PC-9 (cell line): ENCODE measurements at regions not wholly inside any gene's neighbourhood (a gene's known extent, or its start where the extent isn't known, plus 50 kb on each side); places are given as distances from the start of the nearest gene placed in this dataset.

Experiments
- CTCF ChIP-seq: fragments of 200-600 bp; sonication (generic); conservative IDR thresholded peaks from 2 replicates; pipeline ENCODE4 v1.6.1; 2017; ENCODE audit warnings: mixed run types, antibody characterized with exemption, mild to moderate bottlenecking, moderate library complexity
- EZH2 ChIP-seq: fragments of 200-600 bp; sonication (generic); IDR thresholded peaks from 2 replicates; pipeline ENCODE4 v1.8.0; 2017; ENCODE audit warnings: antibody characterized with exemption, low read depth

DNA sequence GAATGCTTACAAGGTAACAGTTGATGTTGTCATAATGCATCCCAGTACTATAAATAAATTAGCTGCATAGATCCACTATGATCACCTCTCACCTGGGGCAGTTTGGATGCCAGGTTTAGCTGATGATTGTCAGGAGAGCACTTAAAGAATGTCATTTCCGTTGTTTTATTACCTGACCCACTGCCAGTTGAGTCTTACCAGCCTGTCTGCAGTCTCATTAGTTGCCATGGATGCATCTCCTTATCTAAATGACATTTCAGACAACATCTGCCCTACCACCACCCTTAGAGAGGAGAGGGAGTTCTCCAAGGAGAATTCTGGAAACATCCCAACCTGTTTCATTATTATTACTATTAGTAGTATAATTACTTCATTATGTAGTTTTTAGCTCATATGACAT, 339.1 kb upstream of the API5 start:
- no peak for TF ChIP-seq EZH2
- no peak for TF ChIP-seq CTCF
